Activated naive CD4-positive, alpha-beta T cell treated with anti-CD3 and anti-CD28 coated beads, Interleukin-2, amount 50 U/mL, for 24 hours (primary cell): ENCODE measurements at regions not wholly inside any gene's neighbourhood (a gene's known extent, or its start where the extent isn't known, plus 50 kb on each side); places are given as distances from the start of the nearest gene placed in this dataset.

Source experiments
- H3K27ac Mint-ChIP-seq: one replicate; pipeline ENCODE4 v1.8.0; 2021; ENCODE audit warnings: mild to moderate bottlenecking, mixed read lengths
- H3K27me3 Mint-ChIP-seq: one replicate; pipeline ENCODE4 v1.8.0; 2021; ENCODE audit warnings: mixed read lengths
- H3K36me3 Mint-ChIP-seq: one replicate; pipeline ENCODE4 v1.8.0; 2021; ENCODE audit warnings: mixed read lengths
- H3K4me1 Mint-ChIP-seq: one replicate; pipeline ENCODE4 v1.8.0; 2021; ENCODE audit warnings: mixed read lengths
- H3K4me3 Mint-ChIP-seq: one replicate; pipeline ENCODE4 v1.8.0; 2021; ENCODE audit warnings: mild to moderate bottlenecking, mixed read lengths
- H3K9me3 Mint-ChIP-seq: one replicate; pipeline ENCODE4 v1.8.0; 2021; ENCODE audit warnings: mixed read lengths

DNA sequence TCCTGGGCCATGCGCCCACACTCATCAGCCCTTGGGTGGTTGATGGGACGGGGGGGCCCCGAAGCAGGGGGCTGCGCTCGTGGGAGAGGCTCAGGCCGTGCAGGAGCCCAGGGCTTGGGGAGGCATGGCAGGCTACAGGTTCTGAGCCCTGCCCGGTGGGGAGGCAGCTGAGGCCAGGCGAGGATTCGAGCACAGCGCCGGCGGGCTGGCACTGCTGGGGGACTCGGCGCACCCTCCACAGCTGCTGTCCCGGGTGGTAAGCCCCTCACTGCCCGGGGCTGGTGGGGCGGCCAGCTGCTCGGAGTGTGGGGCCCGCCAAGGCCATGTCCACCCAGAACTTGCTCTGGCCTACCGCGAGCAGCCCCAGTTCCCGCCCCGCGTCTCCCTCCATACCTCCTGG is 295.8 kb upstream of the SEL1L start:
- H3K27me3 Mint-ChIP-seq: peaks cover 2% of the 10 kb centered on the region
- no peaks in the 10 kb centered on the region for H3K36me3 Mint-ChIP-seq
- H3K4me1 Mint-ChIP-seq: no peaks in the 10 kb centered on the region
- H3K9me3 Mint-ChIP-seq: no peaks in the 10 kb centered on the region
- H3K4me3 Mint-ChIP-seq: no peak overlapping the region
- H3K27ac Mint-ChIP-seq: no peak overlapping the region

- Mint-ChIP-seq H3K27me3 (no peaks in the 10 kb centered on the region), H3K36me3 (no peaks in the 10 kb centered on the region), H3K4me1 (no peaks in the 10 kb centered on the region), H3K4me3 (no peak overlapping the region), H3K27ac (no peak overlapping the region), H3K9me3 (peaks cover 6% of the 10 kb centered on the region)
These were observed 297.6 kb upstream of the SEL1L start for GRCh38 chr14:81831128-81831820.

DNA sequence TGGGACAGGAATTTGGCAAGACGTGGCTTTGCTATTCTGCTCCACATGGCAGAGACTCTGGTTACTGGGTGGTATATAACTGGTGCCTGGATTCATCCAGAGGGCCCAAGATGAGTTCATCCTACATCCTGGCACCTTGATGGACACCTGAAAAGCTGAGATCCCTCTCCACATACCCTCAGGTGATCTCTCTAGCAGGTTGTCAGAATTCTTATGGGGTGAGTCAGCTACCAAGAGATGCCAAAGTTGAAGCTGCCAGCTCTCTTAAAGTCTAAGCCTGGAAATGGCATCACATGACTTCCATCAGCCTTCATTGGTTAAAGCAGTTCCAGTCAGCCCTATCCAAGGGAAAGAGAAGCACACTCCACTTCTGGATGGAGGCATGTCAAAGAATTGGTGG is 300.7 kb upstream of the SEL1L start:
- Mint-ChIP-seq H3K9me3 (peaks cover 13% of the 10 kb centered on the region), H3K27me3 (no peaks in the 10 kb centered on the region), H3K4me3 (no peak overlapping the region), H3K36me3 (no peaks in the 10 kb centered on the region), H3K27ac (no peak overlapping the region), H3K4me1 (no peaks in the 10 kb centered on the region)

DNA sequence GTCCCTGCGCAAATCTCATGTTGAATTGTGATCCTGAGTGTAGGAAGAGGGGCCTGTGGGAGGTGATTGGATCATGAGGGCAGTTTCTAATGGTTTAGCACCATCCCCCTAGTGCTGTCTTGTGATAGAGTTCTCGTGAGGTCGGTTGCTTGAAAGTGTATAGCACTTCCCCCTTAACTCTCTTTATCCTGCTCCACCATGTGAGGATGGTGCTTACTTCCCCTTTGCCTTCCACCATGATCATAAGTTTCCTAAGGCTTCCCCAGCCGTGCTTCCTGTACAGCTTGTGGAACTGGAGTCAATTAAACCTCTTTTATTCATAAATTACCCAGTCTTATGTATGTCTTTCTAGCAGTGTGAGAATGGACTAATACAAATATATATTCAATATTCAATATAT is 303.7 kb upstream of the SEL1L start:
- Mint-ChIP-seq H3K36me3 (no peaks in the 10 kb centered on the region), H3K4me1 (no peaks in the 10 kb centered on the region), H3K27me3 (no peaks in the 10 kb centered on the region), H3K9me3 (peaks cover 13% of the 10 kb centered on the region), H3K27ac (no peak overlapping the region), H3K4me3 (no peak overlapping the region)

- no peaks in the 10 kb centered on the region for H3K27me3 Mint-ChIP-seq
- no peaks in the 10 kb centered on the region for H3K36me3 Mint-ChIP-seq
- no peaks in the 10 kb centered on the region for H3K4me1 Mint-ChIP-seq
- H3K27ac Mint-ChIP-seq: no peak overlapping the region
- no peak overlapping the region for H3K4me3 Mint-ChIP-seq
- peaks cover 13% of the 10 kb centered on the region for H3K9me3 Mint-ChIP-seq
These were observed 305.4 kb upstream of the SEL1L start for GRCh38 chr14:81839056-81839455.

- H3K36me3 Mint-ChIP-seq: no peaks in the 10 kb centered on the region
- no peak overlapping the region for H3K27ac Mint-ChIP-seq
- H3K4me3 Mint-ChIP-seq: no peak overlapping the region
- no peaks in the 10 kb centered on the region for H3K4me1 Mint-ChIP-seq
- peaks cover 14% of the 10 kb centered on the region for H3K9me3 Mint-ChIP-seq
- no peaks in the 10 kb centered on the region for H3K27me3 Mint-ChIP-seq
These were observed 307.7 kb upstream of the SEL1L start for GRCh38 chr14:81841346-81841745.

DNA sequence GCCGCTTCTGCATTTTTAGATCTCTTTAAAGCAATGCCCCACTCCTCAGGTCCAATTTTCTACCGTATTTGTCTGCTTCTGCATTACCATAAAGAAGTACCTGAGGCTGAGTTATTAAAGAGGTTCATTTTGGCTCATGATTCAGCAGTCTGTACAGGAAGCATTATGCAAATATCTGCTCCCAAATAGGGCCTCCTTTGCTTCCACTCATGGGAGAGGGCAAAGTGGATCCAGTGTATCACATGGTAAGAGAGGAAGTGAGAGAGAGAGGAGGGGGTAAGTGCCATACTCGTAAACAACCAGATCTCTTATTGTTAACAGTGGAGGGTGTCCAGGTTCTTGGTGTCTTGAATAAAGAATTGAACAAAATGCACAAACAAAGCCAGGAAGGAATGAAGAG is 316.1 kb upstream of the SEL1L start:
- Mint-ChIP-seq H3K9me3 (peaks cover 16% of the 10 kb centered on the region), H3K27me3 (no peaks in the 10 kb centered on the region), H3K27ac (no peak overlapping the region), H3K4me1 (no peaks in the 10 kb centered on the region), H3K4me3 (no peak overlapping the region), H3K36me3 (no peaks in the 10 kb centered on the region)

DNA sequence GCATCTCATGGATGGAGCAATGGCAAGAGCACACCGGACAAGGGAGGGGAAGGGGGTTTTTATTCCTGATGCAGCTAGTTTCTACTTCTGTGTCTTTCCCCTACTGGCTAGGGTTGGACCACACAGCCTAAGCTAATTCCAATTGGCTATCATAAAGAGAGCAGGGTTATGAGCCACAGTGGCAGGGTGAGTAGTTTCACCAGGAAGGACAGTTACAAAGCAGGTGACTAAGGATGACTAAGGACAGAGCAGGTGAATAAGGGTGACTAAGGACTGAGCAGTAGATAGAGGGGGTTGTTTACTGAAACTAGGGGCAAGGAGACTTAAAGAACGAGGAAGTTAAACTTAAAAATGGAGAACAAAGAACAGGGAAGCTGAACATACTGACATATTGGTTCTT is 321.4 kb upstream of the SEL1L start:
- no peak overlapping the region for H3K4me3 Mint-ChIP-seq
- H3K9me3 Mint-ChIP-seq: peaks cover 12% of the 10 kb centered on the region
- no peaks in the 10 kb centered on the region for H3K4me1 Mint-ChIP-seq
- no peak overlapping the region for H3K27ac Mint-ChIP-seq
- H3K27me3 Mint-ChIP-seq: no peaks in the 10 kb centered on the region
- H3K36me3 Mint-ChIP-seq: no peaks in the 10 kb centered on the region

DNA sequence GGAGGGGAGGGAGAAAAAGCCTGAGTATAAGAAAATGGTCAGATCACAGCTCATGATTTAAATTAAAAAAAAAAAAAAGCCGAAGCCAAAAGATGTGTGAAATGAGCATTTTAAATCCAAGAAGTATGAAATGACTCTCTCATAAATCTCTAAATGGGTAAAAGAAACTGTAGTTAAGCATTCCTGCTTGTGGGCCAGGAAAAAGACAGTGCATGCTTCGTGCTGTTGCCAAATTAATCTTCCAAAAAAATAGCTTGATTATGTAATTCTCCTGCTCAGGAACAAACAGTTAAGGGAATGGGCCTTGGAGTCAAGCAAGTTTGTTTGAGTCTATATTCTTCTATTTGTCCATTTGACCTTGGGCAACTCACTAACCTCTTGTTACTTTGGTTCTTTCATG is 325.4 kb upstream of the SEL1L start:
- no peaks in the 10 kb centered on the region for H3K36me3 Mint-ChIP-seq
- no peak overlapping the region for H3K27ac Mint-ChIP-seq
- no peaks in the 10 kb centered on the region for H3K4me1 Mint-ChIP-seq
- H3K27me3 Mint-ChIP-seq: no peaks in the 10 kb centered on the region
- H3K4me3 Mint-ChIP-seq: no peak overlapping the region
- peaks cover 12% of the 10 kb centered on the region for H3K9me3 Mint-ChIP-seq

DNA sequence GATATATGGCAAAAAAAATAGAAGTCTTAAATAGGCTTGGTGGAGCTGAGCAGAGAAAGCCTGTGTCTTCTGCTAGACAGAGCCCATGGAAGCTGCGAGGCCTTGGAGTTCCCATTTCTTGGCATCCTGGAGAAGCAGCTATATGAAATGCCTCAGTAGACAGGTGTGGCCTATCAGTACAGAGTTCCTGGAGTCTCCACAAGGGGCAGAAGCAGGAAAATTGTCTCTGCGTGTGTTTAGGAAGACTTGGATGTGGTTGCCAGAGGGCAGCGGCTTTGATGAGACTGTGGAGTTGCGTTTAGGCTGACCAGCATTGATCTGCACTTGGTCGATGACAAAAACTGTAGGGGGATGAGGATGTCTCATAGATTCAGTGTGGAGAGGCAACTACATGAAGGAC is 334.5 kb upstream of the SEL1L start:
- H3K4me1 Mint-ChIP-seq: no peaks in the 10 kb centered on the region
- no peak overlapping the region for H3K4me3 Mint-ChIP-seq
- no peaks in the 10 kb centered on the region for H3K27me3 Mint-ChIP-seq
- no peaks in the 10 kb centered on the region for H3K9me3 Mint-ChIP-seq
- no peak overlapping the region for H3K27ac Mint-ChIP-seq
- H3K36me3 Mint-ChIP-seq: no peaks in the 10 kb centered on the region

DNA sequence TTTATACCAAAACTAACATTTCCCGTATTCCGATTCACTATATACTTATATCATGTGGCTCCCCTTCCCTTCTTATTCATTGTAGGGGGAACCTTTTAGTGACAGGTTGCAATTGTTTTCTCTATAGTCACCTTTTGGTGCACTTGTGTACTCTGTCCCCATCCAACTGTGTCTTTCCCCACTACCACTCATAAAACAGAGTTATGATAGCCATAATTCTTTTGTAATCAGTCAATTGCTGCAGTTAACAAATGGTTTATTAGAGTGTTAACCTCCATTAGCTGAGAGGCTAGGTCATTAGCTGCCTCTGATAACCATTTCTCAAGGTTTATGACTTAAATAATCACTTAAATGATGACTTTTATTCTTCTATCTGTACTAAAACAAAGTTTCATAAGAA is 338.1 kb upstream of the SEL1L start:
- Mint-ChIP-seq H3K27me3 (no peaks in the 10 kb centered on the region), H3K4me1 (no peaks in the 10 kb centered on the region), H3K9me3 (peaks cover 6% of the 10 kb centered on the region), H3K27ac (no peak overlapping the region), H3K36me3 (no peaks in the 10 kb centered on the region), H3K4me3 (no peak overlapping the region)

DNA sequence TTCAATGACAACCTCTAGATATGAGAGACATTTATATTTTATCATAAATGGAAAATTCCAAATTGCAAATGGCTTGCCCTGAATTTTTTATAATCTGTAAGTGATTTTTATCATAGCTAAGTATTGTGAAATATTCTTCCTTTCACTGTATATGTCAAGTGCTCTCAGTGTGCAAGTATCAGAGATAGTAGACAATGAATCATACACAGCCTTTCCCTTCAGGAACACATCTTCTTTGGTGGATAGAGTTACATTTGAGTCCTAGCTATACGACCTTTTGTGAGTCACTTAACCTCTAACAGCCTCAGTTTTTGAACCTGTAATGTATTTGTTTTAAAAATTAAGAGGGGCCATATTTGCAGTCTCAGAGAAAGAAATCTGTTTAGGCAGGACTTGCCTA is 350.7 kb upstream of the SEL1L start:
- no peak overlapping the region for H3K4me3 Mint-ChIP-seq
- no peaks in the 10 kb centered on the region for H3K36me3 Mint-ChIP-seq
- peaks cover 4% of the 10 kb centered on the region for H3K9me3 Mint-ChIP-seq
- H3K27ac Mint-ChIP-seq: no peak overlapping the region
- no peaks in the 10 kb centered on the region for H3K4me1 Mint-ChIP-seq
- H3K27me3 Mint-ChIP-seq: no peaks in the 10 kb centered on the region

DNA sequence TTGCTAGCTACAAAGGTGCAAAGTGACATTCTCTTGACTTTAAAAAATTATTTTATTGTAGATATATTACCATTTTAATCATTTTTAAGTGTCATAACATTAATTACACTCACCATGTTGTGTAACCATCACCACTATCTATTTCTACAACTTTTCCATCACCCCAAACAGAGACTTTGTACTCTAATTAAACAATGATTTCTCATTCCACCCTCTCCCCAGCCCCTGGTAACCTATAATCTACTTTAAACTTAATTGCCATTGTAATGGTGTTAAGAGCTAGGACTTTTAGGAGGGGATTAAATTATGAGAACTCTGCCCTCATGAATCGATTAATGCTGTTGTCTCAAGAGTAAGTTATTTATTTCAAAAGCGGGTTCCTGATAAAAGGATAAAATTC is 352.9 kb upstream of the SEL1L start:
- H3K4me1 Mint-ChIP-seq: no peaks in the 10 kb centered on the region
- H3K27ac Mint-ChIP-seq: no peak overlapping the region
- H3K27me3 Mint-ChIP-seq: no peaks in the 10 kb centered on the region
- no peak overlapping the region for H3K4me3 Mint-ChIP-seq
- H3K36me3 Mint-ChIP-seq: no peaks in the 10 kb centered on the region
- peaks cover 9% of the 10 kb centered on the region for H3K9me3 Mint-ChIP-seq

- no peak overlapping the region for H3K27ac Mint-ChIP-seq
- no peaks in the 10 kb centered on the region for H3K36me3 Mint-ChIP-seq
- H3K4me1 Mint-ChIP-seq: no peaks in the 10 kb centered on the region
- H3K27me3 Mint-ChIP-seq: no peaks in the 10 kb centered on the region
- no peak overlapping the region for H3K4me3 Mint-ChIP-seq
- H3K9me3 Mint-ChIP-seq: peaks cover 9% of the 10 kb centered on the region
These were observed 355.9 kb upstream of the SEL1L start for GRCh38 chr14:81889529-81889928.

- H3K9me3 Mint-ChIP-seq: peaks cover 10% of the 10 kb centered on the region
- no peaks in the 10 kb centered on the region for H3K27me3 Mint-ChIP-seq
- no peaks in the 10 kb centered on the region for H3K4me1 Mint-ChIP-seq
- H3K4me3 Mint-ChIP-seq: no peak overlapping the region
- H3K36me3 Mint-ChIP-seq: no peaks in the 10 kb centered on the region
- H3K27ac Mint-ChIP-seq: no peak overlapping the region
These were observed 356.4 kb upstream of the SEL1L start for GRCh38 chr14:81890020-81890419.

DNA sequence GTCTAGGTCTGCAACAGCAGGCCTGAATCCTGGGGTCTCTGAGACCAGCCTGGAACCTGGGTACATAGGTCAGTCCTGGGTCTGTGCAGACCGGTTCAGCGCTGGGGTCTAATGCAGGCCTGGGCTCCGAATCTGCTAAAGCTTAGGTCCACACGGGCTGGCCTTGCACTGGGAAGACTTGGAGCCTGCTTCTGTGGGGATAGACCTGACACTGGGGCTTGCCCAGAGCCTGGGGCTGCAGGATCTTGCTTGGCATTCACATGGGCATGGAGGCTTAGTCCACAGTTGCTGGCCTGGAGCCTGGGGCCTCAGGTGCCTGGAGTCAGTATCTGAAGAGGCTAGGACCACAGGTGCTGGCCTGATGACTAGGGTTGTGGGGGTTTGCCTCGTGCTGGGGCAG is 369.8 kb upstream of the SEL1L start:
- Mint-ChIP-seq H3K27me3 (no peaks in the 10 kb centered on the region), H3K36me3 (no peaks in the 10 kb centered on the region), H3K4me1 (no peaks in the 10 kb centered on the region), H3K27ac (no peak overlapping the region), H3K9me3 (peaks cover 16% of the 10 kb centered on the region), H3K4me3 (no peak overlapping the region)

DNA sequence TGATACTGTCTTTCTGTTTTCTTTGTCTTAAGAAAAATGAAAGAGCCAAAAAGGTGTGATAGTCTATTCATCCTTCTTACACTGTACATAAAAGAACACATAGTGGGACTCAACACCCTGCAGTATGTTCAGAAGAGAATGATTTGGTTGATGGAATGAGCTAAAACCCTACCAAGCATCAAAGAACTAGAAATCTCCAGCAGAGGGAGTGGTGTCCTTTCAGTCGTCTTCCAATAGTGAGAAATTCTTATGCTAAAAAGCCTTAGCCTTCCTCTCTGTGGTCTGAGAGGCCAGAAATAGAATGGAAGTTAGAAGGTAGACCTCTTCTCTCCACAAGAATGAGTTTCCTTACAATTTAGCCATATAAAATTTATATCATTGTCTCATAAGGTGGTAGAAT is 393.4 kb upstream of the SEL1L start:
- H3K27ac Mint-ChIP-seq: no peak overlapping the region
- peaks cover 4% of the 10 kb centered on the region for H3K9me3 Mint-ChIP-seq
- H3K27me3 Mint-ChIP-seq: no peaks in the 10 kb centered on the region
- H3K36me3 Mint-ChIP-seq: no peaks in the 10 kb centered on the region
- no peak overlapping the region for H3K4me3 Mint-ChIP-seq
- no peaks in the 10 kb centered on the region for H3K4me1 Mint-ChIP-seq
